Breast epithelium (tissue), 3 donors: ENCODE measurements at regions not wholly inside any gene's neighbourhood (a gene's known extent, or its start where the extent isn't known, plus 50 kb on each side); places are given as distances from the start of the nearest gene placed in this dataset.

Experiments
- POLR2A ChIP-seq: fragments of 450-650 bp; IDR thresholded peaks from one replicate; pipeline ENCODE4 v1.6.1; 2016; ENCODE audit warnings: antibody characterized with exemption, mild to moderate bottlenecking, moderate library complexity
- POLR2AphosphoS5 ChIP-seq, 3 donors: sonication (generic); formaldehyde crosslinking; IDR thresholded peaks; one replicate each; pipeline ENCODE4 v1.6.1; 2017; ENCODE audit warnings: antibody characterized with exemption in 3 of 3

DNA sequence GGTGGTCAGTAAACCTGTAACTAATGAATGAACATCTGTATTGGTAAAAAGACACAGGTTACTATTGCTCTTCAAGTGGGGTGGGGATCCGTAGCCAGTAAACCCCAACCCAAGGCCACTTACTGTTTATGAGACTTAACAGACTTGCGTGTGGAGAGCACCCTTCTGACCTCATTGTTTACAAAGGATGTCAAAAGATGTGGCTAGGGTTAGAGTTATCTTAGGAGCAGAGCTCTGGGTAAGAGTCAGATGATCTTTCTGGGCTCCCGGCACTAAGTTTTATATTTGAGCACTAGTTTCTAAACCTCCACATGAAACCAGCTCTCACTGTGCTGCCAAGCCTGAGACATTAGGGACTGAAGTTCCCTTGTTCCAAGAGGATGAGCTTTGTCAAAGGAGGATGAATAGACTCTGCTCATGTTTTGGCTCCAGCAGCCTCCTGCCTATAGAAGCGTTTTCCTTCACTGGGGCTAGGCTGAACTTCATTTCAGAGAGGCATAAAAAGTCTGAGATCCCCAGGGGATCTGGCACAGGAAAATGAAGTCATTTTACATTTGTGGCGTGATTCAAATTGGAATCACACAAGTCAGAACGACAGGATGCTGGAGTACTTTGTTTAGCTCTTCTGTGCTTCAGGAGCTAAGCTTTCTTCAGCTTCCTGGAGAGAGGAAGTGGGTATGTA is 403.1 kb upstream of the TRIB2 start:
- no peak for TF ChIP-seq POLR2AphosphoS5 (IDR thresholded peaks at IDR 0.05)
- TF ChIP-seq POLR2A = no peak
